Endodermal cell (in vitro differentiated cells): ENCODE measurements at regions not wholly inside any gene's neighbourhood (a gene's known extent, or its start where the extent isn't known, plus 50 kb on each side); places are given as distances from the start of the nearest gene placed in this dataset.

Source experiments
- DNase-seq: peaks from one replicate; pipeline ENCODE4 v3.0.0-alpha.2; 2017
- H3K27ac ChIP-seq: 2 replicates; pipeline ENCODE4 v1.5.1; 2013; ENCODE audit warnings: mild to moderate bottlenecking, low read depth, low read length, moderate library complexity
- H3K27me3 ChIP-seq: 2 replicates; pipeline ENCODE4 v1.6.1; 2013; ENCODE audit warnings: mild to moderate bottlenecking, low read length, moderate library complexity; ENCODE audit not compliant: insufficient read depth, control insufficient read depth, poor library complexity, severe bottlenecking
- H3K36me3 ChIP-seq: 2 replicates; pipeline ENCODE4 v1.7.0; 2013; ENCODE audit warnings: mild to moderate bottlenecking, low read length, moderate library complexity; ENCODE audit not compliant: control insufficient read depth, insufficient read depth
- H3K4me1 ChIP-seq: one replicate; pipeline ENCODE4 v1.7.0; 2013; ENCODE audit warnings: low read length; ENCODE audit not compliant: control insufficient read depth, insufficient read depth
- H3K4me3 ChIP-seq: 2 replicates; pipeline ENCODE4 v1.5.1; 2013; ENCODE audit warnings: mild to moderate bottlenecking, low read length, moderate library complexity
- H3K9ac ChIP-seq: 2 replicates; pipeline ENCODE4 v1.6.1; 2013; ENCODE audit warnings: mild to moderate bottlenecking, low read length, moderate library complexity; ENCODE audit not compliant: poor library complexity, severe bottlenecking; ENCODE audit errors: extremely low read depth
- H3K9me3 ChIP-seq: 2 replicates; pipeline ENCODE4 v1.6.1; 2013; ENCODE audit warnings: mild to moderate bottlenecking, low read length, moderate library complexity; ENCODE audit not compliant: control insufficient read depth
- H3K27ac Mint-ChIP-seq: 2 replicates; pipeline ENCODE4 v1.8.0; 2020; ENCODE audit warnings: mixed read lengths
- H3K27me3 Mint-ChIP-seq: 2 replicates; pipeline ENCODE4 v1.8.0; 2021; ENCODE audit warnings: mild to moderate bottlenecking, mixed read lengths; ENCODE audit not compliant: insufficient read depth
- H3K36me3 Mint-ChIP-seq: 2 replicates; pipeline ENCODE4 v1.8.0; 2020; ENCODE audit warnings: low read depth, mixed read lengths
- H3K4me1 Mint-ChIP-seq: 2 replicates; pipeline ENCODE4 v1.8.0; 2020; ENCODE audit warnings: mixed read lengths
- H3K4me3 Mint-ChIP-seq: 2 replicates; pipeline ENCODE4 v1.8.0; 2020; ENCODE audit warnings: mild to moderate bottlenecking, moderate library complexity, mixed read lengths
- H3K9me3 Mint-ChIP-seq: 2 replicates; pipeline ENCODE4 v1.8.0; 2020; ENCODE audit warnings: mild to moderate bottlenecking, mixed read lengths
- CTCF ChIP-seq: fragments of 200-600 bp; sonication (generic); conservative IDR thresholded peaks from 2 replicates; pipeline ENCODE4 v1.5.0; 2021; ENCODE audit warnings: antibody characterized with exemption, mild to moderate bottlenecking
- WGBS, 2 experiments: methylation state at CpG; one replicate each; pipeline versions ENCODE4 v1.1.5 to v1.1.7; 2013; ENCODE audit warnings: missing lambda C conversion rate in 2 of 2, mixed read lengths in 1 of 2; ENCODE audit not compliant: insufficient coverage in 1 of 2, insufficient read length in 1 of 2; 5-methylcytosine and 5-hydroxymethylcytosine counted together

DNA sequence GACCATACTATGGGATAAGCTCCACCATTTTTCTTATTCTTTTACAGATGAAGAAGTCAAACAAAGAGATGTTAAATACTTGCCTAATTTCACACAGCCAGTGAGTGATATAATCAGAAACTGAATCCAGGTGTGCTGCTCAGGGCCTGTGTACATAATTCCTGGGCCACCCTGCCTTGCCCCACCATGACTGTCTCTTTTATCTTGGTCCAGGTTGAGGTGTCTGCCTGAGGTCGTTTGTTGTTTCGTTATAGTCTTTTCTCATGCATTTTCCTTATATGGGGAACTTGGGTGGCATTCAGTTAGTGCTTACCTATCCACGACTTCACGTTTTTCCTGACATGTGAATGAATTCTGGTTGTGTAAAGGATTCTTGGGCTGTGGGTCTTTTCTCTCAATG, 277.6 kb downstream of the COL12A1 start:
- H3K9me3 Mint-ChIP-seq, result no peaks in the 10 kb centered on the region
- H3K4me1 ChIP-seq, result no peaks in the 10 kb centered on the region
- no peaks in the 10 kb centered on the region for H3K9me3 ChIP-seq
- no peaks in the 10 kb centered on the region for H3K36me3 ChIP-seq
- H3K27ac ChIP-seq, result no peak overlapping the region
- no peaks in the 10 kb centered on the region for H3K27me3 Mint-ChIP-seq
- H3K9ac ChIP-seq, result no peak overlapping the region
- no peak overlapping the region for H3K4me3 ChIP-seq
- H3K27me3 ChIP-seq, result no peaks in the 10 kb centered on the region
- H3K4me3 Mint-ChIP-seq, result no peak overlapping the region
- peaks cover 10% of the 10 kb centered on the region for H3K4me1 Mint-ChIP-seq
- WGBS, 2 experiments, result 85% methylated on average over 4 of the region's 4 CpGs; no CpG with 5 or more reads in 1 of the 2 experiments
- TF ChIP-seq CTCF, result no peak
- H3K36me3 Mint-ChIP-seq, result no peaks in the 10 kb centered on the region
- no peak for DNase-seq
- H3K27ac Mint-ChIP-seq, result no peak overlapping the region

GRCh38 chr6:74927299-74927698, 278.6 kb downstream of the COL12A1 start:
- Histone ChIP-seq H3K36me3 (no peaks in the 10 kb centered on the region), H3K9ac (no peak overlapping the region), H3K4me1 (no peaks in the 10 kb centered on the region), H3K9me3 (no peaks in the 10 kb centered on the region), H3K27me3 (no peaks in the 10 kb centered on the region), H3K4me3 (no peak overlapping the region), H3K27ac (no peak overlapping the region)
- Mint-ChIP-seq H3K4me1 (peaks cover 7% of the 10 kb centered on the region), H3K27me3 (no peaks in the 10 kb centered on the region), H3K4me3 (no peak overlapping the region), H3K27ac (no peak overlapping the region), H3K9me3 (no peaks in the 10 kb centered on the region), H3K36me3 (no peaks in the 10 kb centered on the region)
- TF ChIP-seq CTCF, result no peak
- 97 to 100% methylated on average over 3 of the region's 3 CpGs for WGBS, 2 experiments
- DNase-seq, result no peak

- Mint-ChIP-seq H3K4me3 (no peak overlapping the region), H3K27me3 (no peaks in the 10 kb centered on the region), H3K36me3 (no peaks in the 10 kb centered on the region), H3K9me3 (no peaks in the 10 kb centered on the region), H3K27ac (no peak overlapping the region), H3K4me1 (no peaks in the 10 kb centered on the region)
- 83 to 97% methylated on average over 2 to 5 of the region's 5 CpGs for WGBS, 2 experiments
- DNase-seq, result no peak
- Histone ChIP-seq H3K9ac (no peak overlapping the region), H3K27ac (no peak overlapping the region), H3K4me3 (no peak overlapping the region), H3K27me3 (no peaks in the 10 kb centered on the region), H3K9me3 (no peaks in the 10 kb centered on the region), H3K36me3 (no peaks in the 10 kb centered on the region), H3K4me1 (no peaks in the 10 kb centered on the region)
- TF ChIP-seq CTCF, result no peak
Observed at GRCh38 chr6:74925683-74926082, 280.2 kb downstream of the COL12A1 start.
